HG02840 (cell line): ENCODE measurements at regions not wholly inside any gene's neighbourhood (a gene's known extent, or its start where the extent isn't known, plus 50 kb on each side); places are given as distances from the start of the nearest gene placed in this dataset.

Source experiments
- ATAC-seq: cut with Tn5 transposase; IDR thresholded peaks from one replicate; pipeline ENCODE4 v1.9.1; 2021; ENCODE audit warnings: mild to moderate bottlenecking, moderate library complexity, moderate number of reproducible peaks; ENCODE audit not compliant: unreplicated experiment, low FRiP score

DNA sequence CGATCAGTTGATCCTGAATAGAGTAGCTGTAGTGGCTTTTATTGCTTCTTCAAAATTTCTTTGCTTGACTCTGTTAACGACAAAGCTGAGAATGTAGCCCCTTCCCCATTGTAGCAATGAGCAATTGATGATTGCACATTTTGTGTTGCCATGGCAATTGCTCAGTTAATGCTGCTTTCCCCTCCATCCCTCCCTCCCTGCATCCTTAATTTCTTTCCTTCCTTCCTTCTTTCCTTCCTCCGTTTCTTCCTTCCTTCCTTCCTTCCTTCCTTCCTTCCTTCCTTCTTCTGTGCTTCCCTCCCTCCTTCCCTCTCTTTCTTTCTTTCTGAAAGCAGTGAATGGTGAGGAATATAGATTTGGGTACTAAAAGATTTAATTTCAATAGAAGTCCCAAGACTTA, 557.3 kb upstream of the MAP3K7 start:
- no peak for ATAC-seq

DNA sequence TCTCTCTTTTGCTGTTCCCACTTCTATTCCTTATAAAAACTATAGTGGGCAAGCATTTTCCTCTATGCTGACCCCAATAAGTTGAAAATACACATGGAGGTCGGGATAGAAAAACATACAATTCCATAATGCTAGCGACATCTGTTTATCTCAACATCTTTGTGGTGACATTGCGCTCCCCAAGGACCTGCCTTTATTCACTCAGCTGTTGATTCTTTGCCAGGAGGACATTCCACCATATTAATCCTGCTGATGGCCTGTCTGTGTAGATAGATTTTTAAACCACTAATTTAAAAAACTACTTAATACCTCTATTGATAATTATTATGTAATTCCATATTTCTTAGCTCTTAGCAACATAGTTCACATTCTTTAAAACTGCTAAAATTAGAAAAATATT, 555.3 kb upstream of the MAP3K7 start:
- no peak for ATAC-seq

DNA sequence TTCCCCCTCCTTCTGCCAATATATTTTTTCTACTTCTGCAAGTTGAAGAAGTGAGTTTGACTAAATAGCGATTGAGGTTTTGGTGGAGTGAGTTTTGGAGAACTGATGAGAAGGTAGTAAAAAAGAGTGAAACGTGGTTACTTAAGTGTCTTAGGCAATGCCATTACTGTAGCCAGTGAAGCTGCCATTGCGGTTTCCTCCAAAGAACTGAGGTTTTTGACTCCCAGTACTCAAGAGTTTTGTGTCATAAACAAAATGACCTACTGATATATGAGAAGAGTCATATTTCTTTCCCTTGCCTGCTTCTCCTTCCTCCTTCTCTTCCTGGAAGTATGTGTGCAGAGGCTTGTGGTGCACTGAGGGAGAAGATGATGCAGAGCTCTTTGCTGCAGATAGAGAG, 554.5 kb upstream of the MAP3K7 start:
- ATAC-seq: no peak

DNA sequence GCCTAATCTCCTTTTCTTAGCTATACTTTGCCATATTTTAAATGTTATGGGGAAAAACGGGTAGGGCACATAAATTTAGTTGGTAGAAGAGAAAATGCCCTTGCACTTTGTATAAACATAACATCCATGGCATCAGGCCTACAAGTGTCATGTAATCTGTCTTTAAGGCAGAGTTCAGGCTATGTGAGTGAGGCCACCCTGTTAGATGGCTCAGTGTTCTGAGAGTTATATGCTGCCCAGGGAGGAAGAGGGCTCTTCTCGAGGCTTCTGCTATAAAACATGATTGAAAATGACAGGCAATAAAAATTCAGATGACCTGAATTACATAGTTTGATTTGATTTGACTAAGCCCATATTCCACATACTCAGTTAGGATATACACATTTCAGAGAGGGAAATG, 553.6 kb upstream of the MAP3K7 start:
- no peak for ATAC-seq

DNA sequence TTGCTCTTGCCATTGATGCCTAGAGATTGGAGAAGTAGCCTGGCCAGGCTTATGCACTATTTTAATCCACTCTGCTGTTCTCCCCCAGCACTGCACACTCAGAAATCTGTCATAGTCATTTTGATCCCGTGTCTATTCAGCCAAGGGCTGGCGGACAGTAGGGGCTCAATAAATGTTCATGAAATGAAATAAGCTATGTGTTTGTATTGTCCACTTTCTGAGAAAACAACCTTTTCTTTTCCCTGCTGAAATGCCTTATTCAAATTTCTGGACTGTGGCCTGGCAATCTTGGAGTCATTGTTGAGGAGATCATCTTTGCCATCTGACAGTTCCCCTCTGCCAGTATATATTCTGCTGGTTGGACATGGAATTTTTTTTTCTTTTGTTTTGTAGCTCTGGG, 550.4 kb upstream of the MAP3K7 start:
- ATAC-seq: no peak

DNA sequence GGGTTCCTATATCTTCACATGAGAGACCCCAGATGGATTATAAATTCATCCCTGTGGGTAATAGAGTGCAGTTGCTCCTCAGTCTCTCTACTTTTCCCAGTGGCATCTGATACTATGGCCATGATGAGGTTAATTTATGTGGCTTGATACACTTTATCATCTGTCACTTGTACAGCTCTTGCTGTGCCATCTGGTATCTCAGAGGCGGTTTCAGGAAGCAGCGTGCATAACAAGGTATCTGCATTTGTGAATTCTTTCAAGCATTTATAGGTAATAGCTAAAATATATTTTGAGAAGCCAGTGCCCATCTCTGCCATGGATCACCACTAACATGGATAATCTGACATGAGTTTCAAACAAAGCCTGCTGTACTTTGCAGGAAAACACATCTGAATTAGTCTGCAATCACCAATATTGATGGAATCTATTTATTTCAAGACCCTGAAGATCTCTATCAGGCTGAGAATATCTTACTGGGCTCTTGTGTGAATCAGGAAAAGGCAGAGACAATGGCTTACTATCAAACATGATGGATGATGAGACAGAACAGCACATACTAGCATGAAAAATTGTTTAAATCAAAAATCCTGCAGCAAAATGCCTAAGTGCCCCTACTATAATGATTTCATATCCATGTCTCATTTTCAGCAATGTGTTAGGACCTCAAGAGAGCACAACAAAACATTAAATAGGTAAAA, 548.7 kb upstream of the MAP3K7 start:
- no peak for ATAC-seq

DNA sequence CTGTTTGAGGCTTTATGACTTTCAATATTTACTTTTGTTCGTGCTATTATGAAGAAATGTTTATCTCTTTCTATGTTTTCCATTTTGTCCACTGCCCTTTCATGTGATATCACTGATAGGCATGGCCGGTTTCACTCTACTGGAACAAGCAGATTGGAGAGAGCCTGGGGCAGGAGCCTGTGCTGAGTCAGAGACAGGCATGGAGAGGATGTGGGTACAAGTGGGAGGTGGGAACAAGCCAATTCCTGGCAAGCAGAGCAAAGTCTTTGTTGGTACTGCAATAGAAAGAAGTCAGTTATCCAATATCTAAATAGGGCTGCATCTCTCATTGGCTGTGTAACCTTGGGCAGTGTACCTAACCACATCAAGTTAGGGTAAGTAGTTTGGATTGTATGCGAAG, 545.6 kb upstream of the MAP3K7 start:
- ATAC-seq: no peak

DNA sequence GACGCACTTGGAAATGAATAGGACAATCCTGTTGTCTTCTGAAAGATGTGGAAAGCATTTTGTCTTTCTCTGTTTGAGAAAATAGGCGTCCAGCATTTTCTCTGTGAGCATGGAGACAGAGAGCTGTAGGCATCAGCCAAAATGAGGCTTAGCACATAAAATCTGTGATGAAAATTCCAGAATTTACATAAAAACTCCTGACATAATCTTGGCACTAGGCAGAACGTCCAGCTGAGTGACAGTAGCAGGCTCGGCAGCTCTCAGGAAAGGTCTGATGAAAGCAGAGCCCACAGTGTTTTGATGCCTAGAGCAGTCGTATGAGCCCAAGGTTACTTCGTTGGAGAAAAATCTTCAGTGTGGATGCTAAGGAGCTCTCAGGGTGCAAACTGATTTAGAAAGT, 543.3 kb upstream of the MAP3K7 start:
- ATAC-seq: no peak

DNA sequence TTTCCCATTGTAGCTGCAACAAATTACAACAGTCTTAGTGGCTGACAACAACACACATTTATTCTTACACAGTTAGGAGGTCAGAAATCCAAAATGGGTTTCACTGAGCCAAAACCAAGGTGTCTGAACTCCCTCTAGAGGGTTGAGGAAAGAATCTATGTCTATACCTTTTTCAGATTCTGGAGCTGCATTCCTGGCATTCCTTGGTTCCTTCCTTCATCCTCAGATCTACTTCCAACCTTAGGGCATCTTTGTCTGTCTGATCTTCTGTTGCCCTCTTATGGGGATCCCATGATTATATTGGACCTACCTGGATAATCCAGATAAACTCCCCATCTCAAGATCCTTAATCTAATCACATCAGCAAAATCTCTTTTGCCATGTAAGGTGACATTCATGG, 540.9 kb upstream of the MAP3K7 start:
- ATAC-seq: no peak

DNA sequence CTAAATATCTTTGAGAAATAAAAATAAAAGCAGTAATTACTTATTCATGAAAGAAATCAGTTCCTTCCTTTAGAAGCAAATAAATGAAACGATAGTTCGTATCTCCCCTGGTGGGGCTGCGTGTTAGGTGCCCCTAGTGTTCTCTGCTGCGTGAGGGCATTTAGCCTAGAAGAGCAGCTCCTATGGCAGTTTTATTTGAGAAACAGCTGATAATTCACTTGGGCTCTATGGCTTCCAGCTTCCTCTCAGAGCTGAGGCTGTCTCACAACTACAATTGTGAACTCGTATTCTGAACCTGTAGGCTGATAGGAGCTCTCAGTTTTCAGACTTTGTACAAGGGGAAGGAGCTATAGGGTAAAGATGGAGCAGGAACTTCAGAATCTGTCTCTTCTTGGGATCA, 540.0 kb upstream of the MAP3K7 start:
- no peak for ATAC-seq

DNA sequence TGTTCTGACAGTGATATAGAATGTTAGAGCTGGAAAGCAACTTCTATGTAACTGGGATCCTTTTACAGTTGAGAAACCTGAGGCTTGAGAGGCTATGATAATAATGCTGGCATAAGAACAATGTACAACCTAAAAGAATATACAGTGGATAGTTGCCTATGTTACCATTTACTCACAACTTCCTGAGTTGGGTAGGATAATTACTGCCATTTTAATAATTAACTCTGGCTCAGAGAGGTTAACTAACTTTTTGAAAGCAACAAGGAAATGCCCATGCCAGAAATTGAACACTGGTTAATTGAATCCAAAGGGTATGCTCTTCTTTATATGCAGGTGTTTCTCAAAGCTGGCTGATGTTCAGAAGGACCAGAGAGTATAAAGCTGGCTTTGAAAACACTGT, 530.7 kb upstream of the MAP3K7 start:
- ATAC-seq: no peak

DNA sequence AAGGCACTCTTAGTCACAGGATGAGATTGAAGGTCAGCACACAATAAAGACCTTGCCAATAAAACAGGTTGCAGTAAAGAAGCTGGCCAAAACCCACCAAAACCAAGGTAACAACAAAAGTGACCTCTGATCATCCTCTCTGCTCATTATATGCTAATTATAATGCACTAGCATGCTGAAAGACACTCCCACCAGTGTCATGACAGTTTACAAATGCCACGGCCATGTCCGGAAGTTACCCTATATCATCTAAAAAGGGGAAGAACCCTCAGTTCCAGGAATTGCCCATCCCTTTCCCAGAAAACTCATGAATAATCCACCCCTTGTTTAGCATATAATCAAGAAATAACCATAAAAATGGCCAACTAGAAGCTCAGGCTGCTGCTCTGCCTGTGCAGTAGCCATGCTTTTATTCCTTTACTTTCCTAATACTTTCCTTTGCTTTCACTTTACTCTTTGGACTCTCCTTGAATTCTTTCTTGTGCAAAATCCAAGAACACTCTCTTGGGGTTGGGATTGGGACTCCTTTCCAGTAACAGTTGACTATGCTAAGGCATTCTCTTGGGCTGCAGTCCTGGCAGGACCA, 527.3 kb upstream of the MAP3K7 start:
- no peak for ATAC-seq

DNA sequence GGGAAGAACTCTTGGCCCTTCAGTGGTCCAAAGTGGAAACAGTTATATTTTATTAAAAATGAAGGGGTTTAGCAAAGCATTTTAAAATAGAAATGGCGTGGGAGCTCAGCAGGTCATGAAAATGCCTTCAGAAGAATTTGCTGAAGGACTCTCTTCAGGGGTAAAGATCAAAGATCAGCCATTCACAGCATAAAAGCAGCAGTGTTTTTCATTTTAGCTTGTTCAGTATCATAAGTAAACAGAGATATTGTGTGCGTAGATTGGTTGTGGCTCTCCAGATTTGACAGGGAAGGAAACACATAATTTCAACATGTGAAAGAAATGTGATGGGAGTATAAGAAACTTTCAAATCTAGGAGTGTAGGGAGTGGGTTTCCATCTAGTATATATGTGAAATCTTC, 519.2 kb upstream of the MAP3K7 start:
- ATAC-seq: no peak

DNA sequence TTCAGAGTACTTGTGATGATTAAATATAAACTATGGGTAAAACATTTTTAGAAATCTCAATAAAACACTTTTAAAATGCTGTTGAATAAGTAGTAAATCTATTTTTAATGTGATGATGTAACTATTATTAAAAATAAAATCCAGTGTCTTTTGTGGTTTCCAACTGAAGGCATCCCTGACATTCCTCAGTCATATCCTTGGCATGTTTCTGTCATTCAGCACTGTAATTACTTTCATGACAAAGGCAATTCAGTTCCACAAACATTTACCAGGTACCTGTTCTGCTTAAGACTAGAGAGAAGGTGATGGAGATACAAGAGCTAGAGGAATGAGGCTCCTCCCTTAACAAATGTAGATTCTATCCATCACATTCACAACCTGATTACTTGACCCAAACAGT, 518.7 kb upstream of the MAP3K7 start:
- ATAC-seq: no peak

DNA sequence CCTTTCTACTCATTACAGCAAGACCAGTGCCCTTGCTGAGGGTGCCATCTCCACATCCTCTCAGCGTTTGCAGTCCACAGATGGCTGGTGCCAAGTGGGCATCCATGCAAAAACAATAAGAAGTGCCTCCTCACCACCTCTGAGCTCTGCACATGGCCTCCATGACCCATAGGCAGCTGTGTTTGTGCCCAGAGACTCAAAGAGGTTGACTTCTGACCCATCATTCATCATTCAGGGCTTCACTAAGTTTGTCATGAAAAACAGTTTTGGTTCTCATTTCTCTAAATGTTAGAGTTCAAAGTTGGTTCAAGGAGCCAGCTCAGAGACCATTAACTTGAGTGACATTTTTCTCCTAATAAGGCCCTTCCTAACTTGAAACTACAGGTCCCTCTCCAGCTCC, 512.6 kb upstream of the MAP3K7 start:
- ATAC-seq: no peak

DNA sequence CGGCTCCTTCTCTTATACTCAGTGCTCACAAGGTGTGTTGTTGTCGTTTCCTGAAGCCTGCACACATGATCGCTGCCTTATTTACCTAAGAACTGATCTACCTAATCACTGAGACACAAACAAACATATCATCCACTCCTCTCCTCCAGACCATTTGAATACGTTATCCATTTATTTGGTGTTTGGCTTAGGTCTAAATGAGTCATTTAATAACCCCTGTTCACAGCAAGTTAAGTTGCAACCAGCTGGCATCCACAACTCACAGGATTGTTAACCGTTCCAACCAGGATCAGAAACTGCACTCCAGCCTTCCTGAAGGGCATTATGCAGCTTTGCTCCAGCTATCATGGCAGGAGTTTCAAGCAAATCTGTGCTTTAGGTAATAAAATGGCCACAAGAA, 511.1 kb upstream of the MAP3K7 start:
- ATAC-seq: no peak

DNA sequence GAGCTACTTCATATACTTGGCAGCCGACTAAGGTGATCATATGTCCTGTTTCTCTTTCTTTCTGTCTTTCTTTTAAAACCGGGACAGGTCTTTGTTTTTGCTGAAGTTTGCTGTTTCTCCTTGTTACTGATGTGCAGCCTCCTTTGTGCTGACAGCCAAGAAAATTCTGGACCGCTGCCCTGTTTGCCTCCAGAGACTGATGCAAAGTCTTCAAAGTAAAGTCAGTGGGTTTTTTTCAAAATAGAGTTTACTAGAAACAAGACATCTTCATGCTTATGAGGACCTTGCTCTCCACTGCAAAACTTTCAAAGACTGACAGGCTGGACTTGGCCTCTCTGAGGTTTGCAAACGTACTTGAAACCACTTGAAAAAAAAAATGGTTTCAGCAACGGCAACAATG, 510.5 kb upstream of the MAP3K7 start:
- ATAC-seq: no peak

DNA sequence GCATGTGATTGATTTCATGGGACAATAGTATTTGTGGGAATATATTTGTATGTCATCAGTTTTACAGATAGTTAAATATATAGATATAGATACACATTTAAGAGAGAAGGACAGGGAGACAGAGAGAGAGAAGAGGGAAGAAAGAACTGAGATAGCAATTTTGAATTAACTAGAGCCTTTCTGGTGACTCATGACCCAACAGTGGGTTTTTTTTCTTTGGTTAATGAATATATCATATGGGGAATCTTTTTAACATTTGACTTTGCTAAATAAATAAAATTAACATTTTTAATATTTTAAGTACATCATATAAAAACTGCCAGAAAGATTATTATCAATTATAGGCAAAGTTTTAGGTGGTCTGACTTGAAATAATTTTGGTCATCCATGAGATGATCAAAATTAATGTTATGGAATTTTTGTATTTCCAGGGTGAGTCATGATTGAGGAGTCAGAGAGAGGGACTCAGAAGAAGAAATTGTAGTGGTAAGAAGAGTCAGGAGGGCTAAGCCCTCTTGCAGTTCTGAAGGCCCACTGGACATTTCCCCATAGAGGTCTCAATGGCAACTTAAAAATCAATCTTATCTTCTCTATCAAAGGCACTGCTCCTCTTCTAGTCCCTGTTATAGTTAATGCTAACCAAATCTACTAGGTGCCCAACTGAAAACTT, 508.1 kb upstream of the MAP3K7 start:
- ATAC-seq: no peak

DNA sequence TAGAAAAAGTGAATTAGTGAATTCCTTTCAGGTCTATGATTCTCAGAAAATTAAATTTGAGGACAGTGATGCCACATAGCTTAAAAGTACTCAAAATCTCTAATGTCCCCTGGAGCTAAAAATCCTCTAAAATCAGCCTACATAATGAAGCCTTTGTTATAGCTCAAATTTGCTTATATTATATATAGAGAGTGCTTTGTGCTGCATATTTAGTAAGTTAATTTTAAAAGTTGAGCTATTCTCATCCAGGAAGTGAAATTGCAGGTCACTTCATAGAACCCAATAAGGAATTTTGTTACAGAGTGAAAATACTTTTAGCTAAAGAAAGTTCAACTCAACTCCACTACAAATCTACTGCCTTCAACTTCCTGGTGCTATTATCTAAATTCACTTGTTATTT, 507.5 kb upstream of the MAP3K7 start:
- no peak for ATAC-seq

DNA sequence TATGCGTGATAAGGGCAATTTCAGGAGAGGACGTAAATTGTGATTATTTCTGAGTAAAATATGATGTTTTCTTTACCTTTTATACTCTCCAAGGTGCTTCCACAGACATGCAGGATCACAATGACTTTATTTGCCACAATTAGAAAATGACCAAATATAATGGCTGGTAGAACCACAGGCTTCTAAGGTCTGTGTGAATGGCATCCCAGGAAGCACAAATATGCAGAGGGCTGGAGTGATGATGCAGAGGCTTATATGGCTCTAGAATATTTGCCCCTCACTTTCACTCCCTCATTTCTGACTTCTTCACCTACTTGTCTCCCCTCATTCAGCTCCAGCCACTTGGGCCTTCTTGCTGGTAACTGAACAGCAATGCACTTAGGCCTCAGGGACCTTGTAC, 502.1 kb upstream of the MAP3K7 start:
- no peak for ATAC-seq

DNA sequence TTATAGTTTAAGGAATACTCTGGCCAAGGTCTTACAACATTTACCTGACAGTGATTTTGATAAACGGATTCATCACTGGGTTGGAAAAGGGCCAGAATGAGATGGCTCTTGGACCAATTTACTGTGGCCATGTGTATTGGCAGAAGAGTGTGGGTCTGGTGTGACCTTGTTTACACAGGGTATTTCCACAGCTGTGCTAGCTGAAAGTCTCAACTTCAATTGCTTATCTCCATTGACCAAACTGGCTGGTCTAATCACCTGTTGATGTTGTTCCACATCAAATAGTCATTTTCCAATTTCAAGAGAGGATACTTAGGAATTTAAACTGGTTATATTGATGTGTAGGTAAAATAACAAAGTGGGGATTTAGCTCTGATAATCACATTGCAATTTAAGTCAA, 501.6 kb upstream of the MAP3K7 start:
- ATAC-seq: no peak

DNA sequence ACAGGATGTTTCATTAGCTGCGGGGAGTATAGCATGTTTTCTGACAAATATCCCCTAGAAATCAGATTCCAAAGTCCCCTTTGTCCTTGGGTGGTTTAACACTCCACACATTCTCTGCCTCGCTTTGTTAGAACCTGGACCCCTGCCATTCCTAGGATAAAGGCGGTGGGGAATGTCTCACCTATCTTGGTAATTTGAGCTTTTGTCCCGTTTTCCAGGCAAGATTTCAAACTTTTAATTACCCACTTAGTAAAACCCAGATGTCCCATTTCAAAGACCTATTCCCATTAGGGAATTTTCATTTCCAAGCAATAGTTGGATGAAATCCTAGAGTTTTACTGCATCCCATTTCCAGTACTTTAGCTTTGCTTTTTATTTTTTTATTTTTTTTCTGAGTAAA, 501.0 kb upstream of the MAP3K7 start:
- no peak for ATAC-seq
